Liver (tissue), 8 donors: ENCODE measurements at regions not wholly inside any gene's neighbourhood (a gene's known extent, or its start where the extent isn't known, plus 50 kb on each side); places are given as distances from the start of the nearest gene placed in this dataset.

Experiments used
- DNase-seq: peaks from one replicate; pipeline ENCODE4 v3.0.0-alpha.2; 2017; ENCODE audit warnings: low spot score
- H3K27ac ChIP-seq, 2 donors: one replicate each; pipeline ENCODE4 v1.7.0; 2013; ENCODE audit warnings: inconsistent platforms in 2 of 2, low read length in 2 of 2, control low read depth in 1 of 2, low read depth in 1 of 2, mild to moderate bottlenecking in 1 of 2
- H3K27me3 ChIP-seq, 4 donors: one replicate each; pipeline versions ENCODE4 v1.6.1 to v1.7.0; 2013; ENCODE audit warnings: low read length in 3 of 4, inconsistent platforms in 1 of 4, mild to moderate bottlenecking in 1 of 4, moderate library complexity in 1 of 4; ENCODE audit not compliant: control insufficient read depth in 4 of 4, insufficient read depth in 4 of 4
- H3K36me3 ChIP-seq, 4 donors: one replicate each; pipeline versions ENCODE4 v1.6.1 to v1.7.0; 2013; ENCODE audit warnings: low read length in 3 of 4, mild to moderate bottlenecking in 3 of 4, low read depth in 1 of 4, moderate library complexity in 1 of 4; ENCODE audit not compliant: control insufficient read depth in 4 of 4, insufficient read depth in 3 of 4
- H3K4me1 ChIP-seq, 4 donors: one replicate each; pipeline versions ENCODE4 v1.6.1 to v1.7.0; 2013; ENCODE audit warnings: low read length in 3 of 4, mild to moderate bottlenecking in 3 of 4, moderate library complexity in 1 of 4; ENCODE audit not compliant: control insufficient read depth in 4 of 4, insufficient read depth in 4 of 4
- H3K4me3 ChIP-seq, 3 donors: one replicate each; pipeline versions ENCODE4 v1.6.1 to v1.7.0; 2013; ENCODE audit warnings: low read length in 3 of 3, control low read depth in 1 of 3, low read depth in 1 of 3, mild to moderate bottlenecking in 1 of 3
- H3K9ac ChIP-seq, 2 donors: one replicate each; pipeline ENCODE4 v1.7.0; 2013; ENCODE audit warnings: low read length in 2 of 2, mild to moderate bottlenecking in 2 of 2, moderate library complexity in 2 of 2, control low read depth in 1 of 2, low read depth in 1 of 2
- H3K9me3 ChIP-seq, 4 donors: one replicate each; pipeline versions ENCODE4 v1.6.1 to v1.7.0; 2013; ENCODE audit warnings: low read length in 3 of 4; ENCODE audit not compliant: control insufficient read depth in 4 of 4
- EGR1 ChIP-seq, 2 donors: IDR thresholded peaks; 2 replicates each; pipeline ENCODE4 v1.6.1; 2016 to 2018; ENCODE audit warnings: antibody characterized with exemption in 2 of 2, low read depth in 2 of 2
- FOXA1 ChIP-seq: IDR thresholded peaks from 2 replicates; pipeline ENCODE4 v1.6.1; 2016; ENCODE audit warnings: antibody characterized with exemption
- FOXA2 ChIP-seq: IDR thresholded peaks from 2 replicates; pipeline ENCODE4 v1.6.1; 2016; ENCODE audit warnings: antibody characterized with exemption
- HNF4G ChIP-seq: IDR thresholded peaks from 2 replicates; pipeline ENCODE4 v1.6.1; 2016; ENCODE audit warnings: antibody characterized with exemption
- JUND ChIP-seq, 2 donors: IDR thresholded peaks; 2 replicates each; pipeline ENCODE4 v1.6.1; 2016; ENCODE audit warnings: antibody characterized with exemption in 2 of 2
- MAX ChIP-seq: IDR thresholded peaks from 2 replicates; pipeline ENCODE4 v1.6.1; 2016; ENCODE audit warnings: antibody characterized with exemption
- RAD21 ChIP-seq, 2 donors: IDR thresholded peaks; 2 replicates each; pipeline ENCODE4 v1.6.1; 2016; ENCODE audit warnings: antibody characterized with exemption in 2 of 2, mild to moderate bottlenecking in 2 of 2
- REST ChIP-seq: IDR thresholded peaks from 2 replicates; pipeline ENCODE4 v1.6.1; 2016; ENCODE audit warnings: antibody characterized with exemption, mild to moderate bottlenecking
- RXRA ChIP-seq, 2 donors: IDR thresholded peaks; 2 replicates each; pipeline ENCODE4 v1.6.1; 2017 to 2018; ENCODE audit warnings: antibody characterized with exemption in 2 of 2, mild to moderate bottlenecking in 1 of 2
- SP1 ChIP-seq: IDR thresholded peaks from 2 replicates; pipeline ENCODE4 v1.6.1; 2018; ENCODE audit warnings: antibody characterized with exemption, mild to moderate bottlenecking
- TAF1 ChIP-seq: conservative IDR thresholded peaks from 2 replicates; pipeline ENCODE4 v1.6.1; 2016; ENCODE audit warnings: antibody characterized with exemption, mild to moderate bottlenecking
- YY1 ChIP-seq: IDR thresholded peaks from 2 replicates; pipeline ENCODE4 v1.6.1; 2016; ENCODE audit warnings: antibody characterized with exemption, mild to moderate bottlenecking
- WGBS: extraction: QIAGEN DNeasy Blood & Tissue Kit; methylation state at CpG from one replicate; pipeline ENCODE4 v1.1.7; 2013; 5-methylcytosine and 5-hydroxymethylcytosine counted together
- TF ChIP-seq, protein P1 (sequence below): fragments of 150-350 bp; IDR thresholded peaks from 2 replicates; pipeline ENCODE4 v1.5.1; 2017; ENCODE audit warnings: improper control_type of control experiment, low read depth, low read length; ENCODE audit not compliant: missing input control
- TF ChIP-seq, protein P2 (sequence below): IDR thresholded peaks from 2 replicates; pipeline ENCODE4 v1.6.1; 2016; ENCODE audit warnings: antibody characterized with exemption
- TF ChIP-seq, protein P3 (sequence below): IDR thresholded peaks from 2 replicates; pipeline ENCODE4 v1.6.1; 2016; ENCODE audit warnings: antibody characterized with exemption
- donor health status: healthy.
- donor health status: healthy.
- donor health status: healthy.
- donor health status: healthy.
- donor health status: healthy.

GRCh38 chr3:162845918-162846317, 1349.3 kb downstream of the OTOL1 start:
- H3K4me3 ChIP-seq: no peak overlapping the region
- DNase-seq: no peak

More at GRCh38 chr3:162845918-162846317, 1349.3 kb downstream of the OTOL1 start:
- Histone ChIP-seq H3K9me3 (no peaks in the 10 kb centered on the region), H3K27me3 (no peaks in the 10 kb centered on the region), H3K9ac (no peak overlapping the region), H3K36me3 (no peaks in the 10 kb centered on the region), H3K27ac (no peak overlapping the region), H3K4me1 (no peaks in the 10 kb centered on the region)
- TF ChIP-seq RAD21 (IDR thresholded peaks at IDR 0.05) (no peak), SP1 (no peak), HNF4G (no peak), RXRA (IDR thresholded peaks at IDR 0.05) (no peak), JUND (IDR thresholded peaks at IDR 0.05) (no peak), MAX (no peak), TAF1 (no peak), REST (no peak), FOXA1 (no peak), YY1 (no peak), FOXA2 (no peak), EGR1 (IDR thresholded peaks at IDR 0.05; ENCODE audit: low read depth in 2 of 2) (no peak)
- TF ChIP-seq, protein P1, sequence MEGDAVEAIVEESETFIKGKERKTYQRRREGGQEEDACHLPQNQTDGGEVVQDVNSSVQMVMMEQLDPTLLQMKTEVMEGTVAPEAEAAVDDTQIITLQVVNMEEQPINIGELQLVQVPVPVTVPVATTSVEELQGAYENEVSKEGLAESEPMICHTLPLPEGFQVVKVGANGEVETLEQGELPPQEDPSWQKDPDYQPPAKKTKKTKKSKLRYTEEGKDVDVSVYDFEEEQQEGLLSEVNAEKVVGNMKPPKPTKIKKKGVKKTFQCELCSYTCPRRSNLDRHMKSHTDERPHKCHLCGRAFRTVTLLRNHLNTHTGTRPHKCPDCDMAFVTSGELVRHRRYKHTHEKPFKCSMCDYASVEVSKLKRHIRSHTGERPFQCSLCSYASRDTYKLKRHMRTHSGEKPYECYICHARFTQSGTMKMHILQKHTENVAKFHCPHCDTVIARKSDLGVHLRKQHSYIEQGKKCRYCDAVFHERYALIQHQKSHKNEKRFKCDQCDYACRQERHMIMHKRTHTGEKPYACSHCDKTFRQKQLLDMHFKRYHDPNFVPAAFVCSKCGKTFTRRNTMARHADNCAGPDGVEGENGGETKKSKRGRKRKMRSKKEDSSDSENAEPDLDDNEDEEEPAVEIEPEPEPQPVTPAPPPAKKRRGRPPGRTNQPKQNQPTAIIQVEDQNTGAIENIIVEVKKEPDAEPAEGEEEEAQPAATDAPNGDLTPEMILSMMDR: no peak
- TF ChIP-seq, protein P2, sequence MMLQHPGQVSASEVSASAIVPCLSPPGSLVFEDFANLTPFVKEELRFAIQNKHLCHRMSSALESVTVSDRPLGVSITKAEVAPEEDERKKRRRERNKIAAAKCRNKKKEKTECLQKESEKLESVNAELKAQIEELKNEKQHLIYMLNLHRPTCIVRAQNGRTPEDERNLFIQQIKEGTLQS: no peak
- TF ChIP-seq, protein P3, sequence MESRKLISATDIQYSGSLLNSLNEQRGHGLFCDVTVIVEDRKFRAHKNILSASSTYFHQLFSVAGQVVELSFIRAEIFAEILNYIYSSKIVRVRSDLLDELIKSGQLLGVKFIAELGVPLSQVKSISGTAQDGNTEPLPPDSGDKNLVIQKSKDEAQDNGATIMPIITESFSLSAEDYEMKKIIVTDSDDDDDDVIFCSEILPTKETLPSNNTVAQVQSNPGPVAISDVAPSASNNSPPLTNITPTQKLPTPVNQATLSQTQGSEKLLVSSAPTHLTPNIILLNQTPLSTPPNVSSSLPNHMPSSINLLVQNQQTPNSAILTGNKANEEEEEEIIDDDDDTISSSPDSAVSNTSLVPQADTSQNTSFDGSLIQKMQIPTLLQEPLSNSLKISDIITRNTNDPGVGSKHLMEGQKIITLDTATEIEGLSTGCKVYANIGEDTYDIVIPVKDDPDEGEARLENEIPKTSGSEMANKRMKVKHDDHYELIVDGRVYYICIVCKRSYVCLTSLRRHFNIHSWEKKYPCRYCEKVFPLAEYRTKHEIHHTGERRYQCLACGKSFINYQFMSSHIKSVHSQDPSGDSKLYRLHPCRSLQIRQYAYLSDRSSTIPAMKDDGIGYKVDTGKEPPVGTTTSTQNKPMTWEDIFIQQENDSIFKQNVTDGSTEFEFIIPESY: no peak
- WGBS: 71% methylated on average over 6 of the region's 6 CpGs
